Breast epithelium (tissue), 3 donors: ENCODE measurements at regions not wholly inside any gene's neighbourhood (a gene's known extent, or its start where the extent isn't known, plus 50 kb on each side); places are given as distances from the start of the nearest gene placed in this dataset.

ENCODE experiments used
- CTCF ChIP-seq, 3 donors: fragments of 450-650 bp; IDR thresholded peaks; one replicate each; pipeline ENCODE4 v1.5.1; 2016 to 2017; ENCODE audit warnings: antibody characterized with exemption in 3 of 3, mild to moderate bottlenecking in 3 of 3, moderate library complexity in 3 of 3
- POLR2A ChIP-seq: fragments of 450-650 bp; IDR thresholded peaks from one replicate; pipeline ENCODE4 v1.6.1; 2016; ENCODE audit warnings: antibody characterized with exemption, mild to moderate bottlenecking, moderate library complexity

DNA sequence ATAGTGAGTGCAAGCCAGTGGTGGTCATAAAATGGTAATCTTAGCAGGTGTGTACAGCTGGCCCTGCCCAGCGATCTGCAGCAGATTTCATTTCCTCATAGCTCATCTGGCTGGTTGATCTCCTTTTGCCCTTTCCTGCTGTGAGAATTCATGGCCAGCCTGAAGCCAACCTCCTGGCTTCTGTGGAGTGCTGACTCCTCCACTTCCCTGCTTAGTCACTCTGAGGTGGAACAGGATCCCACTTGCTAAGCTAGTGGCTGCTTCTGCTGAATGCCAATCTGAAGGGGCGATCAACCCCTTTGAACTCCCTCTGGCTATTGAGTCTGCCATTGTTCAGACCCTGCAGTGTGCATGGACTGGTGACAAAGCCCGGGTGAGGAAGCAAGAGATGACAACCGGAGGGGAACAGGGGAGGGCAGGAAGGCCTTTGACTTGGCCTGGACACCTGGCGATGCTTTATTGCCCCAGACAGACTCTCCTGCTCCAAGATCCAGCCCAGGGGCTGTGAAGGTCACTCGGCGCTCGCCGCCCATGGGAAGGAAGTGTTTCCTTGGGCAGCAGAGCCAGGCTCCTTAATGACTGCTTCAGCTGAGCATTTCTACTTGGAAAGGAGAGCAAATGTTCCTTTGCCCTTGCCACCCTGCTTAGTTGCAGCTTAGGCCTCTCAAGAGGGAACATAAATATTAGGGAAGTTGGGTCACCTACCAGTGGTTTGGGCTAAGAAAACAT is 341.1 kb downstream of the ZSWIM6 start:
- TF ChIP-seq CTCF (IDR thresholded peaks at IDR 0.05) (no peak), POLR2A (no peak)
